ENCODE measurements at regions not wholly inside any gene's neighbourhood (a gene's known extent, or its start where the extent isn't known, plus 50 kb on each side); places are given as distances from the start of the nearest gene placed in this dataset.

DNA sequence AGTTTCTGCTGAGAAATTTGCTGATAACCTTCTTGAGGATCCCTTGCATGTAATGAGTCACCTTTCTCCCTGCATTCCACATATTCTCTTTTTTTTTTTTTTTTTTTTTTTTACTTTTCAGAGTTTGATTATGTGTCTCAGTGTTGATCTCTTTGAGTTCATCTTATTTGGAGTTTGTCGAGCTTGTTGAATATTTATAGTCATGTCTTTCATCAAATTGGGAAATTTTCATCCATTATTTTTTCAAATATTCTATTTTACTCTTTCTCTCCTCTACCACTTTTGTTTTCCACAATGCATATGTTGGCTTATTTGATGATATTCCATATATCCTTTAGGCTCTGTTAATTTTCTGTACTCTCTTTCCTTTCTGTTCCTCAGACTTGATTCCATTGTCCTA, 136.1 kb downstream of the MAD2L1 start:
- DNase-seq = no peak

DNA sequence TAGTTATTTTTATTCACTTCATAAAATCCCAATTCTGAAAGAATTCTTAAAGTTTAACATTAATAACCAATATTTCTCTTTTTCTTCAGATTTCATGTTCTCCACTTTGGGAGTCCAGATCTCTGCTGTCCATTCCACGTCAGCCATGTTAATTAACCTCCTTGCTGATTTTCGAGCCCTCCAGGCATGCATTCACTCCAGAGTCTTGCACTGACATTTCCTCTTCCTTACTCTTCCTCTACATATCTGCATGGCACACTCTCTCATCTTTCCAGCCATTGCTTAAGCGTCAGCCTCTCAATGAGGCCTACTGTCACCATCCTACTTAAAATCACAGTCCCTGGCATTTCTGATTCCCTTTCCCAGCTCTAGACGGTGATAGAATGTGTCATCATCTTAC, 144.8 kb downstream of the MAD2L1 start:
- DNase-seq = no peak

GRCh38 chr4:119906277-119906676, 160.4 kb downstream of the MAD2L1 start:
- DNase-seq = no peak

DNA sequence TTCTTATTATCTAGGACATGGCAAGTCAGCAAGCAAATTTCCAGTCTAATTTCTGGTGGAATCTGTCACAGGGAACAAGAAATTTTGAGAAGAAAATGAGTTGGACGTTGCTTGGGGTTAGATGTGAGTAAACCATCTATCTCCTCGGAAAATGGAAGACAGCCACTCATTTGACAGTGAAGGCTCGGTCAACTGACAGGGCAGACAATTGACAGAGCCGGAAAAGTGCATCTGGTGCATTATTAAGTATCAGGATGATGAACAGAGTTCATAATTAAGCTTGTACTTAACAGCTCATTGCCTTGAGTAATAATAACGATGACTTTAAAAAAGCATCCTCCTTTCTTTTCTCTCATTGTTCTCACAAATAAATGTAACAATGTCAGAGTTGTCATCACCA, 168.4 kb downstream of the MAD2L1 start:
- no peak for DNase-seq

DNA sequence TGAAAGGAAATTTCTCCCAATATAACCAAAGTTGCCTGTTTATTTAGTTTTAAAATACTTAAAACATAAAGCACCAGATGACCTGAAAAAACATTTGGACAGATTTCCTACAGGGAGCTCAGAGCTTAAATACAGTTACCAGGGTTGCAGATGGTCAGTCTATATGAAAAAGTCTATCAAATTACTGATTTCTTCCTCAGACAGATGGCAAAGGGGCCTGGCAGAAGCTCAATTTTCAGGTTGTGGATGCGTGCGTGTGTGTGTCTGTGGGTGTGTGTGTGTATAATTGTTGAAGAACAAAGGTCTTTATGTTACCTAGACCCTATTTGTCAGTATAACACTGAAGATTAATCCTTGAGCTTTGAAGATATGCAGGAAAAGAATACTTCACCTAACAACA, 169.4 kb downstream of the MAD2L1 start:
- DNase-seq = no peak

- DNase-seq = no peak
Observed at GRCh38 chr4:119894650-119895208, 171.9 kb downstream of the MAD2L1 start.

DNA sequence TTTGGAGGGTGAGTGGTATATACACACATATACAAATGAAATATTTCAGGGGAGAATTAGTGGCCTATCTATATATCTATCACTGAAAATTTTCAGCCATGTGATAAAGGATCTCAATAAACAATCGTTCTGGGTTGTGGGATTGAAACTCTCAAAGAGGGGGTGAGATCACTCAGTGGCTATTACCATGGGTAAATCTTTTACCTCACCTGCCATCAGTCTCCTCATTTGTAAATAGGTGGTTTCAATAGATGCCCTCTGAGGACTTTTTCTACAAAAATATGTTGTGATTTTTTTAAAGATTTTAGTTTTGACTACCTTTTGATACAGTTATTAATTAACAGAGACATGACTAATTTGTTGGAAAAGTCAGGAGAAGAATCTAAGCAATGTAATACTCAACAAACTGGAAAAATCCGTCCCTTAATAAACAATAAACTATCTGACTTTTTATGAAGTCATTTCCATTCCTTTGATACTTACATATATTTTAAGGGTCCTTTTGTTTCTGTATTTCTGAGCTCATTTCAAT, 192.8 kb downstream of the MAD2L1 start:
- DNase-seq = no peak

DNA sequence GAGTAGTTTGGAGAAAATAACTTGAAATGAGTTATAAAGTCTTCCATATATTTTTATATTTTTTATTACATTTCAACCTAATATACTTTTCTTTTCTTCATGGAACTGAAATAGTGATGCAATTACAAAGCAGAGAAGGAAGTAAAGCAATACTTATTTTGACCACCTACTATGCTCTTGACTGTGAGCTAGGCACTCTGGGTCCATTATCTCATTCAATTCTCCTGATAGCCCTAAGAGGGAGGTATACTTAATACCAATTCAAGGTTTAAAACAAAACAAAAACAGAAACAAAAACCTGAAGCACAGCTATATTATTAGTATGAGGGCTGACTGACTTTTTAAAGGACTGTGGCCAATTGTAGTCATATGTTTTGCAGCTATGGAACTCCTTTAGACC, 193.5 kb downstream of the MAD2L1 start:
- DNase-seq = no peak

DNA sequence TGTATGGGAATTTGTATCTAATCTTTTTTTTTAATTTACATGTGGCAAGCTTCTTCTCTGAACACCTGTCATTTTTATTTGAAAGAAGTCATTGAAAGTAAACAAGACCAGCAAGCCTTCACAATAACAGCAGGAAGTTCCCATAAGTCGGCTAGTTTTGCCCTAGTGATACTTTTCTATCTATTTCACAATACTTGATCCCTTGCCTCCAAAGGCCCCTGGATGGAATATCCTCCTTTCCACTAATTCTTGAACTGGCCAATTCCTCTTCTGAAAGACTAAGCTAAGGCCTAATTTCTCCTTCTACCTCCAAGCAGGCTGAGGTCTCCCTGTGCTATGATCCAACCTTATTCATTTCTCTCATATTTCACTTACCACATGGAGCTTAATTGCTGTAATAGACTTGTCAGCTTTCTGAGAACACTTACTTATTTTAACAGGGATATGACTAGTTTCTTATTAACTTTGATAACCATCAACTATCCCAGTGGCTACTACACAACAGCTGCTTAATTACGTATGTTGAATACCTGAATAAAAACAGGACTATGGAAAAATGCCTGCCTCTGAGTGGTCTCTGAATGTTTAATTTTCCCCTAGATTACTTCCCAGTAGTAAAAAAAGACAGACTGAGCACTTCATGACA, 194.2 kb downstream of the MAD2L1 start:
- no peak for DNase-seq

- DNase-seq = no peak
Observed at GRCh38 chr4:119870856-119871255, 195.8 kb downstream of the MAD2L1 start.

DNA sequence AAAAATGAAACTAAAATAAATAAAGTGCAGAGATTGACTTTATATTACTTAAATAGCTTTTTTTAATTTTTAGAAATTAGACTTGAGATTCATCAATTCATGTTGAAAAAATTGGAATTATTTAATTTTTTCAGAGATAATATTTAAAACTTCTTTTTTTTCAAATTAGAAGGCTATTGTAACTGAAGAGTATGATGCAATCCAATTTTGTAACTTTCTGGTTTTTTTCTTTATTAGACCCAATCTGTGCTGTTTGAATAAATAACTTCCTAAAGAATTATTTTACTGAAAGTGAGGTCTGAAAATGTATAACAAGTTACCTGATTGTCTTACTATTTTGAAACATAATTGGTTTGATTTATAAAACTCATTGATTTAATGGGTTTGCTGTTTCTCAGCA, 200.9 kb downstream of the MAD2L1 start:
- no peak for DNase-seq

- DNase-seq = no peak
Observed at GRCh38 chr4:119865389-119865788, 201.3 kb downstream of the MAD2L1 start.

GRCh38 chr4:119861731-119862130, 204.9 kb downstream of the MAD2L1 start:
- no peak for DNase-seq

- DNase-seq = no peak
Observed at GRCh38 chr4:119858176-119858575, 208.5 kb downstream of the MAD2L1 start.

DNA sequence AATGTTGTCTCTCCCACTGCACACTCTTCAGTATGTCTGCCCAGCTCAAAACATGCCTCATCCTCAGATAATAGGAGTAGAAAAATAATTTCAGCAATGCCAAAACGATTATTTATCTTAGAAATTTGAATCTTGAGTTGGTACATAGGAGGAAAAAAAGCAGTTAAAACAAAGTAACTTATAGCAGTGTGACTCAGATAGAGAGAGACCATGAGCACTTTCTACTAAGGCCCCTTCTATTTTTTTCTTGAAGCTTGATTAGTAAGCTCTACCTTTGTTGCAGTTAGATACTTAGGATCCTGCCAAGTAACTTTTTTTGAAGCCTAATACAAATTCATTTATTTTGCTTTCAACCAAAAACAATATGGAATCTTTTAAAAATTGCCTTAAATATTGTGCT, 212.3 kb downstream of the MAD2L1 start:
- no peak for DNase-seq

GRCh38 chr4:119851649-119852048, 215.0 kb downstream of the MAD2L1 start:
- no peak for DNase-seq

DNA sequence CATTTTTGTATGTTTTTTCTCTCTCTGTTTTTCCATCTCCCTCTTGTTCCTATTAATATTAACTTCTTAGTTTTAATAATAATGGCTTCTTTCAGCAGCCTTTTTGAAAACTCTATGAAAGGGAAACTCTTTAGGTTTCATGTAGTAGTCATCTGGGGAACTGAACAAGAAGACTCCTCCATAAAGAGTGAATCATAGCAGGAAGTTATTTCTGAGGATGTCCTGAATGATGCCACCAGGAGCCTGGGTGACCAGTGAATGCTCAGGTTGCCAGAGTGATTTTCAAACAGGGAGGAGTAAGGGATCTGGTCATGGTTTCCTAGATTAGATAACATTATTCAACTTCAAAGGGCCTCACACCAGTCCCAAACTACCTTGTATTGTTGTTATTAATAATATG, 212.8 kb upstream of the PDE5A start:
- no peak for DNase-seq

DNA sequence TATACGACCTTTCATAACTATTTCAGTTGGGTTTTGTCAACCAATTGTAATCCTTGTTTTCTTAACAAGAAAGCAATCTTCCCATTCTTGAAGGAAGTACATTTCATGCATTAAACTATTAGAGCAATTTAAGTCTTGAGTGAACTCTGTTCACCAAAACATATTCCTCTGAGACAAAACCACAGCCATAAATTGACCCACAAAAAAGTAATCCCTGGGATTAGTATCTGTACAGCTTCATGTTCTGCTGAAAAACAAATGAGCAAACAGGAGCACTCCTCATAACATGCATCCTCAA, 207.0 kb upstream of the PDE5A start:
- DNase-seq = no peak

GRCh38 chr4:119834906-119835612, 206.5 kb upstream of the PDE5A start:
- DNase-seq = no peak

DNA sequence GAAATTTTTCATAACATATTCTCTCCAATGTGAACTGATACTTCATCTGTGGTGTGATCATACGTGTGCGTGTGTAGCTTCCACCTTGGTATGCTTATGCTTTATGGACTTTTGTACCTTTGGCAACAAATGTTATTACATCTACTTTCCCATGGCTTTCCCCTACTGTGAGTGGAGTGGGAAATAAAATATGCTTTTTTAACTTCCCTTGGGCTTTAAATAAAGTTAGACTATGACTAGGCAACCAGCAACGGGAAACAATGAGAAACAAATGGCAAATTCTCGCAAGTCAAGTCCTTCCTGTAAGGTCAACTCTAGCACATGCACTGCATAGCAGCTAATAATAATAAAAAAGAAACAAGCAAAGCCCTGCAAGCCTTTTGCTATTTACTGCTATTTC, 205.0 kb upstream of the PDE5A start:
- DNase-seq = no peak

- no peak for DNase-seq
Observed at GRCh38 chr4:119832776-119833175, 204.2 kb upstream of the PDE5A start.

GRCh38 chr4:119829326-119829725, 200.7 kb upstream of the PDE5A start:
- DNase-seq = no peak

GRCh38 chr4:119825696-119826095, 197.1 kb upstream of the PDE5A start:
- no peak for DNase-seq

DNA sequence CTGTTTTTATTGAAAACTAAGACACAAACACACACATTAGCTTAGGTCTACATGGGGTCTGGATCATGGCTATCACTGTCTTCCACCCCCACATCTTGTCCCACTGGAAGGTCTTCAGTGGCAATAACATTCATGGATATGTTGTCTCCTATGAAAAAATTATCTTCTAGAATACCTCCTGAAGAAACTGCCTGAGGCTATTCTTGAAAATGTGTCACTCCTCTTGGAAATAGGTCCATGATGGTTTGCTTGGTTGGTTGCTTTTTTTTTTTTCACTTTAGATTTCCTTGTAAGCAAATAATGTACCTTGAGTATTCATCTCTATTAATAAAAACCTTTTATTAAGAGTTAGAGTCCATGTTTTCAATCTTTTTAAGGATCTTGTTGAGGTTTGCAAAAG, 195.3 kb upstream of the PDE5A start:
- no peak for DNase-seq

- no peak for DNase-seq
Observed at GRCh38 chr4:119823045-119823444, 194.4 kb upstream of the PDE5A start.

Measured in right forelimb (tissue), 1 donor.